ENCODE measurements at regions not wholly inside any gene's neighbourhood (a gene's known extent, or its start where the extent isn't known, plus 50 kb on each side); places are given as distances from the start of the nearest gene placed in this dataset.

GRCh38 chr16:49084628-49085390 is 196.8 kb downstream of the CBLN1 start:
- H3K4me3 ChIP-seq: no peak overlapping the region
- no peaks in the 10 kb centered on the region for H3K9me3 ChIP-seq (ENCODE audit: low read depth, low read length)
- TF ChIP-seq FOXP2 (optimal IDR thresholded peaks at IDR 0.05; ENCODE audit: control extremely low read depth, extremely low read length, insufficient read depth) (no peak), EZH2 (IDR thresholded peaks at IDR 0.05) (no peak), POLR2AphosphoS5 (IDR thresholded peaks at IDR 0.05; ENCODE audit: borderline replicate concordance, low read depth, low read length) (no peak)
- H3K9ac ChIP-seq (ENCODE audit: insufficient read length): no peak overlapping the region
- no peaks in the 10 kb centered on the region for H3K36me3 ChIP-seq (ENCODE audit: insufficient read depth, low read length)
- no peak overlapping the region for H3K27ac ChIP-seq
- DNase-seq (ENCODE audit: low read depth, low spot score): no peak

- H3K4me3 ChIP-seq: no peak overlapping the region
- no peak for DNase-seq (ENCODE audit: low read depth, low spot score)
- no peaks in the 10 kb centered on the region for H3K36me3 ChIP-seq (ENCODE audit: insufficient read depth, low read length)
- no peak overlapping the region for H3K27ac ChIP-seq
- H3K9ac ChIP-seq (ENCODE audit: insufficient read length): no peak overlapping the region
- no peaks in the 10 kb centered on the region for H3K9me3 ChIP-seq (ENCODE audit: low read depth, low read length)
- TF ChIP-seq FOXP2 (optimal IDR thresholded peaks at IDR 0.05; ENCODE audit: control extremely low read depth, extremely low read length, insufficient read depth): no peak
- no peak for TF ChIP-seq EZH2 (IDR thresholded peaks at IDR 0.05)
- TF ChIP-seq POLR2AphosphoS5 (IDR thresholded peaks at IDR 0.05; ENCODE audit: borderline replicate concordance, low read depth, low read length): no peak
Observed at GRCh38 chr16:49081554-49081953, 200.1 kb downstream of the CBLN1 start.

DNA sequence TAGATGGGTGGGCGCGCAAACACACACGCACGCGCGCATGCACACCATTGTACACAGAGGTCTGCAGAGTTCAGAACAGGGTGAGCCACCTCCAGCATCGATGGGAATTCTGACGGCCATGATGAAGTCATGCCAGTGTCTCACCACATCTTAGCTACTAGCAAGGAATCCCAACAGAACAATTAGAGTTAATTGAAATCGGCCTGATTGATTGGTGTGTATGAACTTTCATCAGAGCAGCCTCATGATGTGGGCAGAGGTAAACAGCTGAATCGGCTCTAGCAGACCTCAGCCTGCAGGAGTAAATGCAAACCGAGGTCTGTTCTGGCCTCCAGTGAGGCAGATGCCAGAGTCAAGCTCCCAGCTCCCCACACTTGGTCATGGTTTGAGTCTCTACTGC is 200.6 kb downstream of the CBLN1 start:
- TF ChIP-seq FOXP2 (optimal IDR thresholded peaks at IDR 0.05; ENCODE audit: control extremely low read depth, extremely low read length, insufficient read depth) (no peak), EZH2 (IDR thresholded peaks at IDR 0.05) (no peak), POLR2AphosphoS5 (IDR thresholded peaks at IDR 0.05; ENCODE audit: borderline replicate concordance, low read depth, low read length) (no peak)
- Histone ChIP-seq H3K9ac (ENCODE audit: insufficient read length) (no peak overlapping the region), H3K27ac (no peak overlapping the region), H3K9me3 (ENCODE audit: low read depth, low read length) (no peaks in the 10 kb centered on the region), H3K4me3 (no peak overlapping the region), H3K36me3 (ENCODE audit: insufficient read depth, low read length) (no peaks in the 10 kb centered on the region)
- no peak for DNase-seq (ENCODE audit: low read depth, low spot score)

DNA sequence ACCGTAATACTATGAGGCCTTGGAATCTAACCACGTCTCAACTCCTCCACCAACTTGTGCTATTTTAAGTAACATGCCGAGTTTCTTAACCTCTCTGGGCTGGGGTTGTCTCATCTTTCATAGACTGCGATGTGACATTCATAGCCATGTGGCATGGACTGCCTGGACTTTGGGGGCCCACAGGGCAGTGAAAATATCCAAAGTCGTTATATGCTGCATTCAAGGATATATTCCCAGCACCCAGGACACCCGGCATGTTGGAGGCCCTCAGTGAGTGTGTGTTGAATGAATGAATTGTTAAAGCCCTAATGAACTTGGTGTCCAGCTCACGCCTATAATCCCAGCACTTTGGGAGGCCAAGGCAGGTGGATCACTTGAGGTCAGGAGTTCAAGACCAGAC is 203.1 kb downstream of the CBLN1 start:
- H3K36me3 ChIP-seq (ENCODE audit: insufficient read depth, low read length): no peaks in the 10 kb centered on the region
- H3K9me3 ChIP-seq (ENCODE audit: low read depth, low read length): no peaks in the 10 kb centered on the region
- no peak overlapping the region for H3K9ac ChIP-seq (ENCODE audit: insufficient read length)
- no peak overlapping the region for H3K27ac ChIP-seq
- H3K4me3 ChIP-seq: no peak overlapping the region
- no peak for TF ChIP-seq EZH2 (IDR thresholded peaks at IDR 0.05)
- no peak for TF ChIP-seq POLR2AphosphoS5 (IDR thresholded peaks at IDR 0.05; ENCODE audit: borderline replicate concordance, low read depth, low read length)
- TF ChIP-seq FOXP2 (optimal IDR thresholded peaks at IDR 0.05; ENCODE audit: control extremely low read depth, extremely low read length, insufficient read depth): no peak
- DNase-seq (ENCODE audit: low read depth, low spot score): no peak

GRCh38 chr16:49078104-49078503 is 203.5 kb downstream of the CBLN1 start:
- H3K9me3 ChIP-seq (ENCODE audit: low read depth, low read length): no peaks in the 10 kb centered on the region
- no peak overlapping the region for H3K4me3 ChIP-seq
- H3K27ac ChIP-seq: no peak overlapping the region
- TF ChIP-seq POLR2AphosphoS5 (IDR thresholded peaks at IDR 0.05; ENCODE audit: borderline replicate concordance, low read depth, low read length): no peak
- H3K9ac ChIP-seq (ENCODE audit: insufficient read length): no peak overlapping the region
- H3K36me3 ChIP-seq (ENCODE audit: insufficient read depth, low read length): no peaks in the 10 kb centered on the region
- no peak for DNase-seq (ENCODE audit: low read depth, low spot score)

GRCh38 chr16:49075709-49076108 is 205.9 kb downstream of the CBLN1 start:
- no peaks in the 10 kb centered on the region for H3K9me3 ChIP-seq (ENCODE audit: low read depth, low read length)
- H3K27ac ChIP-seq: no peak overlapping the region
- no peak overlapping the region for H3K4me3 ChIP-seq
- no peaks in the 10 kb centered on the region for H3K36me3 ChIP-seq (ENCODE audit: insufficient read depth, low read length)
- DNase-seq (ENCODE audit: low read depth, low spot score): no peak
- no peak overlapping the region for H3K9ac ChIP-seq (ENCODE audit: insufficient read length)
- TF ChIP-seq EZH2 (IDR thresholded peaks at IDR 0.05) (no peak), POLR2AphosphoS5 (IDR thresholded peaks at IDR 0.05; ENCODE audit: borderline replicate concordance, low read depth, low read length) (no peak), FOXP2 (optimal IDR thresholded peaks at IDR 0.05; ENCODE audit: control extremely low read depth, extremely low read length, insufficient read depth) (no peak)

- Histone ChIP-seq H3K27ac (no peak overlapping the region), H3K4me3 (no peak overlapping the region), H3K9me3 (ENCODE audit: low read depth, low read length) (no peaks in the 10 kb centered on the region), H3K36me3 (ENCODE audit: insufficient read depth, low read length) (no peaks in the 10 kb centered on the region), H3K9ac (ENCODE audit: insufficient read length) (no peak overlapping the region)
- TF ChIP-seq POLR2AphosphoS5 (IDR thresholded peaks at IDR 0.05; ENCODE audit: borderline replicate concordance, low read depth, low read length): no peak
- TF ChIP-seq FOXP2 (optimal IDR thresholded peaks at IDR 0.05; ENCODE audit: control extremely low read depth, extremely low read length, insufficient read depth): no peak
- TF ChIP-seq EZH2 (IDR thresholded peaks at IDR 0.05): no peak
- DNase-seq (ENCODE audit: low read depth, low spot score): no peak
Observed at GRCh38 chr16:49068224-49068623, 213.4 kb downstream of the CBLN1 start.

DNA sequence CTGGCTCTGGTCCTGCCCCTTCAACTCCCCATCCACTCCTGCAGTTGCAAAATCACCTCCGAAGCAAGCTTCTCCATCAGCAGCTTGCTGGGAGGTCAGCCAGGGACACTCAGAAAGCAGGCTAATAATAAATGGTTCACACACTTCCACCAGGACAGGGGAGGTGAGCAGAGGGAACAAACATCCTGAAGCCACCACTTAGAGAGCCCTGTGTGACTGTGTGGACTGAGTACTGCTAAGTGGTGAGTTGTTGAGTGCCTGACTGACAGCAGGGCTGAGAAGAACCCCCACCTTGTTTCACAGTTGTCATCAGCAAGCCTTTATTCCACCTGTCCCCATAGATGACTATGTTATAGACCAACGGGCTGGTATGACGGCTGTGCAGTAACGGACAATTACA is 213.9 kb downstream of the CBLN1 start:
- DNase-seq (ENCODE audit: low read depth, low spot score): no peak
- H3K9ac ChIP-seq (ENCODE audit: insufficient read length): no peak overlapping the region
- no peak overlapping the region for H3K27ac ChIP-seq
- no peaks in the 10 kb centered on the region for H3K36me3 ChIP-seq (ENCODE audit: insufficient read depth, low read length)
- no peak for TF ChIP-seq EZH2 (IDR thresholded peaks at IDR 0.05)
- no peak for TF ChIP-seq POLR2AphosphoS5 (IDR thresholded peaks at IDR 0.05; ENCODE audit: borderline replicate concordance, low read depth, low read length)
- TF ChIP-seq FOXP2 (optimal IDR thresholded peaks at IDR 0.05; ENCODE audit: control extremely low read depth, extremely low read length, insufficient read depth): no peak
- no peaks in the 10 kb centered on the region for H3K9me3 ChIP-seq (ENCODE audit: low read depth, low read length)
- H3K4me3 ChIP-seq: no peak overlapping the region
